Erythroblast (primary cell): ENCODE measurements at regions not wholly inside any gene's neighbourhood (a gene's known extent, or its start where the extent isn't known, plus 50 kb on each side); places are given as distances from the start of the nearest gene placed in this dataset.

ENCODE experiments used
- GATA1 ChIP-seq: IDR thresholded peaks from 2 replicates; pipeline ENCODE4 v1.6.1; 2011; ENCODE audit warnings: low read depth, mild to moderate bottlenecking, control low read depth, low read length, moderate library complexity
- POLR2A ChIP-seq: IDR thresholded peaks from 2 replicates; pipeline ENCODE4 v1.6.1; 2011; ENCODE audit warnings: mild to moderate bottlenecking, low read length

GRCh38 chr1:189253601-189254350 lies 1223.9 kb downstream of the BRINP3 start:
- no peak for TF ChIP-seq POLR2A
- no peak for TF ChIP-seq GATA1
